Esophagus squamous epithelium (tissue), 4 donors: ENCODE measurements at regions not wholly inside any gene's neighbourhood (a gene's known extent, or its start where the extent isn't known, plus 50 kb on each side); places are given as distances from the start of the nearest gene placed in this dataset.

ENCODE experiments used
- CTCF ChIP-seq, 6 experiments: fragments of 450-650 bp in 4 of 6; fragments of 200-600 bp in 2 of 6; sonication (generic) in 2 of 6; IDR thresholded peaks; one replicate each; pipeline ENCODE4 v1.5.1; 2016 to 2019; ENCODE audit warnings: antibody characterized with exemption in 6 of 6, mild to moderate bottlenecking in 4 of 6, moderate library complexity in 4 of 6
- POLR2A ChIP-seq, 4 donors: fragments of 450-650 bp; IDR thresholded peaks; one replicate each; pipeline ENCODE4 v1.6.1; 2017; ENCODE audit warnings: antibody characterized with exemption in 4 of 4, mild to moderate bottlenecking in 4 of 4, moderate library complexity in 3 of 4

- no peak for TF ChIP-seq POLR2A (IDR thresholded peaks at IDR 0.05)
- no peak for TF ChIP-seq CTCF (IDR thresholded peaks at IDR 0.05)
These were observed 545.6 kb downstream of the LRRC70 start for GRCh38 chr5:63124266-63124665.
